GM13977 (cell line): ENCODE measurements at regions not wholly inside any gene's neighbourhood (a gene's known extent, or its start where the extent isn't known, plus 50 kb on each side); places are given as distances from the start of the nearest gene placed in this dataset.

Experiments
- DNase-seq: peaks from one replicate; pipeline ENCODE4 v3.0.0; 2012; ENCODE audit warnings: low spot score
- CTCF ChIP-seq: IDR thresholded peaks from 2 replicates; pipeline ENCODE4 v1.5.1; 2012; ENCODE audit warnings: mild to moderate bottlenecking, control low read depth; ENCODE audit not compliant: insufficient read depth; ENCODE audit errors: extremely low read depth, missing control alignments
- in situ Hi-C: fragments of 300-500 bp; cut with MboI; formaldehyde crosslinking; loops from one replicate; pipeline ENCODE4 v1.12.0; 2022; ENCODE audit warnings: low sequenced_read_pairs, low pct_unique_long_range_greater_than_20kb, mixed read lengths, inconsistent platforms; ENCODE audit not compliant: unreplicated experiment

- no peak for TF ChIP-seq CTCF
- in situ Hi-C loops: no loop called here
- DNase-seq: no peak
Observed at GRCh38 chr9:106404137-106404536, 458.8 kb upstream of the ZNF462 start.

GRCh38 chr9:106405871-106406435 is 457.0 kb upstream of the ZNF462 start:
- DNase-seq: no peak
- in situ Hi-C loops: no loop called here
- TF ChIP-seq CTCF: no peak

GRCh38 chr9:106414042-106414441 is 448.9 kb upstream of the ZNF462 start:
- no peak for TF ChIP-seq CTCF
- in situ Hi-C loops: no loop called here
- DNase-seq: no peak

DNA sequence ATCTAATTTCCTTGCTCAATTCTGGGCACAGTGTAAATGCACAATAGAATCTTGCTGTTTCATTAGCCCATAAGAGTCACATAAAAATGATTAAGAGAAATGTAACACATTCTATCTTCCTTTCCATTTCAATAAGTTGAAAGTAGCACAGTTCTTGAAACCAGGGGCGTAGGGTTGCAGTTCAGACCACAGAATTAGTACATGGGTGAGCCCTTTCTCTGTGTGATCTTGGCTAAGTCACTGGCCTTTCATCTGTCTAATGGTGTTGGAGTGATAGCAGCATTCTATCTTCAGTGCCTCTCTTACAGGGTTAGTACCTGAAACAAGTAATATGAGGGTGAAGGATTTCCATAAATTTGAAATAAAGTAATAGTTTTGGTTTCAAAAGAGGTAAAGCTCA is 445.3 kb upstream of the ZNF462 start:
- DNase-seq: no peak
- no peak for TF ChIP-seq CTCF
- in situ Hi-C loops: no loop called here

- TF ChIP-seq CTCF: no peak
Observed at GRCh38 chr9:106419829-106420228, 443.1 kb upstream of the ZNF462 start.

GRCh38 chr9:106420511-106420944 is 442.4 kb upstream of the ZNF462 start:
- peak; percentile 19 for DNase-seq

More at GRCh38 chr9:106419829-106420228, 443.1 kb upstream of the ZNF462 start:
- in situ Hi-C loops: no loop called here
- no peak for DNase-seq

More at GRCh38 chr9:106420511-106420944, 442.4 kb upstream of the ZNF462 start:
- in situ Hi-C loops: no loop called here
- no peak for TF ChIP-seq CTCF
